HCEC 1CT (cell line): ENCODE measurements at regions not wholly inside any gene's neighbourhood (a gene's known extent, or its start where the extent isn't known, plus 50 kb on each side); places are given as distances from the start of the nearest gene placed in this dataset.

ENCODE experiments used
- DNase-seq: peaks from one replicate; pipeline ENCODE4 v3.0.0-alpha.2; 2017

GRCh38 chr10:62721687-62722086 is 82.8 kb upstream of the ADO start:
- no peak for DNase-seq

DNA sequence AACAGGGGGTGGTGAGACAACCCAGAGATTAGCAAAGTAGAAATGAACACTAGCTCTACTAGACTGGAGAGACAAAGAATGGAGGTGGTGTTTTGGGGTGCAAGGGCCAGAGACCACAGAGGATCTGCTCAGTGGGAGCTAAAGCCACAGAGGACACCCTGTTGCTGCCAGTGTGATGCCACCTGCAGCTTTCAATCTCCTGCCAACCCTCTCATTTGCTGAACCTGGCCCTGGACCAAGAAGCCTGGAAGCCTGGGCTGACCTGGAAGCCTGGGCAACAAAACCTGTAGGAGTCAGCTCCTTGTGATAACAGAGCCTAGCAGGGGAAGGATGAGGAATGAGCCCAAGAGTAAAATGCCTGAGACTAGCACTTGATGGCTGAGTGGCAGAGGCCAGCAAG is 81.1 kb upstream of the ADO start:
- DNase-seq, result no peak

- DNase-seq, result no peak
Measured at GRCh38 chr10:62724465-62724864, 80.1 kb upstream of the ADO start.

- DNase-seq, result no peak
Measured at GRCh38 chr10:62726142-62726541, 78.4 kb upstream of the ADO start.

GRCh38 chr10:62726638-62727037 is 77.9 kb upstream of the ADO start:
- no peak for DNase-seq

- DNase-seq, result no peak
Measured at GRCh38 chr10:62727934-62728333, 76.6 kb upstream of the ADO start.

GRCh38 chr10:62728479-62728878 is 76.0 kb upstream of the ADO start:
- DNase-seq, result no peak

GRCh38 chr10:62732841-62733653 is 71.5 kb upstream of the ADO start:
- peak; percentile 79 for DNase-seq

DNA sequence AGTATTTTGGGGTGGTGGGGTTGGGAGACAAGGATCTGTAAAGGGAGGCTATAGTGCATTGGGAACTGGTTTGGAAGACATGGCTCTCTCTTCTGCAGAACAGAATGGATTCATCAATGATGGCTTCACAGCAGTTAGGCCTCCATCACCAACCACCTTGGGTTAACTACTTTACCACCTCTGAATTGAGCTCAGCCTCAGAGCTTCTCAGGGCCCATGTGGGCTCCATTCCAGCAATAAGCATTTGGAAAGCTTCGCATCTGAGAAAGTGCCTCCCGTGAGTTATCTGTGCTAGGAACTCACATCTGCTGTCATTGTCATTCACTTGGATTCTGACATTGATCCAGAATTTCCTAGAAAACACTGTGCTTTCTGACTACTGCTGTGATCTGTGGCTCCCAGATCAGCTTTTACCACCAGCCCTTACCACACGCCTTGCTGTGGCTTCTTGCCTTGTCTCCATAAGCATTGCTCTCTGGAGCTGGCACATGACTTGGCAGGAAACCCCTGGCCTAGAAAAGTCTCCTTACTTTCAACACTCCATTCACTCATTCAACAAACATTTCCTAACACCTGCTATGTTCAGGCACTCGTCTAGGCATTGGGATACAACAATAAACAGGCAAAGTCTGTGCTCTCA is 70.7 kb upstream of the ADO start:
- DNase-seq, result peak; percentile 41

DNA sequence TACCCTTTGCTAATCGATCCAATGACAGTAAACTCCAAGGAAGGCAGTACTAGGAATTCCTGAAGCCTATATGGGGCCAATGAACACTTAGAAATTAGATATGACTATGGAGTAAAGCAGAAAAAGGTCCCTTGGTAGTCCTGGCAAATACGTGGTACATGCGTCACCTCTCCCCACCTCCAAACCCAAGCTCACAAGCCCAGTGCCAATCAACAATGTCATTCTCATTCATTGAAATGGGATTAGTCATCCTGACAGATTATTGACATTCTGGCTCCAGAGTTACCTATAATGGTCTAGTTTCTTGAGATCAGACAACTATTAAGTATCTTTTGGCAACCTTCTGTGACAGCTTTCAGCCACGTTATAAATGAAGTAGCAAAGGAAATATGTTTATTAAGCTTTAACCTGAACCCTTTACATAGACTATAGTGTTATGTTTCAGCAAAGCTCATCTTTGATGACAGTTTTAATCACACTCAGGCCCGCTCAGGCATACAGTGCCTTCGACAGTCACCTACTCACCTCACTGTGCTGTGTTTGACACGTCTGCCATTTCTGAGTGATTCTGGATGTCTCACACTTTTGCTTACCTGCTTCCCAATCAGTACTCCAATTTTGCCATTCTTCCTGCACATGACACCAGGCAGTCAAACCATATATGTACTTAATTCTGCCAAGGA is 69.6 kb upstream of the ADO start:
- no peak for DNase-seq

DNA sequence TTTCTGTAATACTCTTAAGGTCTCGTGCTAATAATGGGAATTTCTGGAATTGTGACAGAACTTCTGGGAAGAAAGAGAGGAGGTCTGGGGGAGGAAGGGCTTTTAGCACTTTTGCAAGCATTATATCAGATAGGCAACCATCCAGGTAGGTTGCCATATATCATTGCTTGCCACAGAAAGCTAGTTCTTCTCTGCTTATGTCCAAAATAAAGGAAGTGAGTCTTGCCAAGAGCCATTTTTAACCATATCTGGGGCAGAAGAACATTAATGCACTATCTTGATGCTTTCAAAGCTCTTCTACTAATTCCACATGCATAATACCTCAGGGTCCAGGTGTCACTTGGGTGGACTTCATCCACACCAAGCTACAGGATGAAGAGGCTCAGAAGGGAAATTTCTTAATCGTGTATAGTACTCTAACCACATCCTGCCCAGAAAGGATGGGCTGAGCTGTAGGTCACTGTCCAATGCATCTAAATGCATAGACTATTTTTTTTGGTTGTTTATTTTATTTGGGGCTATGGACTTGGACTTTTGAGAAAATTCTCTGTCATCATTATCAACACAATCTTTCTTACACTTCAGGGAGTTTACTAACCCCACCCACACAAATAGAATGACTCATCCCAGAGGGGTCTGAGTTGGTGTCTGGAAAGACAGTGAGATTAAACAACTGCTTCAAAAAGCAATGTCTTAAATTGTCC is 68.9 kb upstream of the ADO start:
- DNase-seq, result peak; percentile 67

DNA sequence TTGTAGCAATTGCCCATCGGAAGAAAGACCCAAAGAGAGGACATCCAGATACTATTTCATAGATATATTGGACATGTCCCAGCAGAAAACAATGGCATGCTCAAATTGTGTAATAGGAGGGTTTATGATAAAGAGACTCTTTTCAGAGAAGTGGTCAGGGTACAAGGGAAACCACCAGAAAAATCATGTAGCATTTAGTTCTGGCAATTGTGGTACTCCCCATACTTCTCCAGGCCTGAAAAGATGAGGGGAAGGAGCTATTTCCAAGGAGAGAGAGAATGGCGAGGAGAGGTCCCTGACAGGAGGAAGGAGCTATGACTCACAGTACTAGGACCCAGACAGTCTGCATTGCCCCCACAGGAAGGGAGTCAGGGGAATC is 68.4 kb upstream of the ADO start:
- DNase-seq, result no peak

DNA sequence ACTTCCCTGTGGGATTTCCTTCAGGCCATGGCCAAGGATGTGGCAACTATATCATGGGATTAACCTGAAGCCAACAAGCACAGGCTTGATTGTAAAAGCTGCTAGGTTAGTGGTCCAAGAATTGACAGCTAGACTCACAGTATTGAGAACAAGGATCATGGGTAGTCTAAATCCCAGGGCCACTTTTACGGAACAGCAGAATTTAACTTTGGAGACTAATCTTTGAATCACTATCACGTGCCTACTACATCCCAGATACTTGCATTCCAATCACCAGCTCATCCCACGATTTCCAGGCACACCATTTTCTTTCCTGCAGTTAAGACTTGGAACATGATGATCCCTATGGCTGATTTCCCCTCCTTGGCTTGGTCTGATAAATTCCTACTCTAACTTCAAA is 65.6 kb upstream of the ADO start:
- DNase-seq, result peak; percentile 91

GRCh38 chr10:62740885-62741745 is 63.4 kb upstream of the ADO start:
- DNase-seq, result no peak

DNA sequence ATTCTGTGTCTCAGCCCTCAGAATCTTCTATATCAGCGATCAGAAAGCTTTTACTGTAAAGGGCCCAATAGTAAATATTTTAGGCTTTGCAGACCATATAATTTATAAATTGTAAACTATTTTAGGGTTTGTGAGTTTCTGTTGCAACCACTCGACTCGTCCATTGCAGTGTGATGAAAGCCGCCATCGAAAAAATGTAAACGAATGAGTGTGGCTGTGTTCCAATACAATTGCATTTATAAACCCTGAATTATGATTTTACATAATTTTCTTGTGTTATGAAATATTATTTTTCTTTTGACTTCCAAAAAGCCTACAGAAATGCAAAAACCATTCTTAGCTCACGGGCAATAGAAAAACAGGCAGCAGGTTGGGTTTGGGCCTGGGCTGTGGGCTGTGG is 62.5 kb upstream of the ADO start:
- no peak for DNase-seq

DNA sequence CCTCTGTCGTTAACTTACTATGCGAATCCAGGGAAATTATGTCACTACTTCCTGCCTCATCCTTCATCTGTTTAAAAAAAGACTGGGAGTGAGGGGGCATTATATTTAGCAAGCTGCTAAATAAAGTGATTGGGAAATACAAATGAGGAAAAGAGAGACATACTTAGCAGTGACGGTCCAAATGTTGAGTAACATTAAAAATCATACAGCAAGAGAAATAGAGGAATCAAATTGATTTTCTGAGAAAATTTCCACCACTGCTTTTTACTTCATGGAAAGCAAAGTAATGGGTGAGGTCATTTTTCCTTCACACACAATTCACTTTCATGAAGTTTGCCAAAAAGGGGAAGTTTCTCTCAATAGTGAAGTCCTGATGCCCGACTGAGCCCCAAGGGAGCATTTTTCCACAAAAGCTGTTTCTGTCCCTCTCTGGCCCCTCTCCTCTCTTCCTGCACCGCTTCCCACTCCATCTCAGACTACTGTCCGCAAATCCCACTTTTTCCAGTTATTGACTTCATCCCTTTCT is 61.9 kb upstream of the ADO start:
- peak; percentile 15 for DNase-seq

DNA sequence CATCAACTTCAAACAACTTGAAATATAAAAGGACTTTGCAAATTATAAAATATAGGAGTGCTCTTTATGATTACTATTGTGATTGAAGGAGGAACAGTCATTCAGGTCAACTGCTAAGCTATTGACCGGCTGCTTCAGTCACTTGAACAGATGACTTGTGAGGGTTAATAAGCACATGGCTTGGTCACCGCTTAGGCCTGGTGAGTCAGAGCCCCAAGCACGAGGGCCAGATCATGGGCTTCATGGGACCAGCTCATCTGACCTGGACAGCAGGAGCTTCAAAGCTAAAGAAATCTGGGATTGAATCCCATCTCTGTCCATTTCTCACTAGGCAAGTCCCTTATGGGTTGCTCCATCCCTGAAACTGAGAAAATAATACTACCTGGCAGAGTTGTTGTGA is 60.4 kb upstream of the ADO start:
- peak; percentile 79 for DNase-seq

GRCh38 chr10:62745581-62745980 is 58.9 kb upstream of the ADO start:
- DNase-seq, result no peak

DNA sequence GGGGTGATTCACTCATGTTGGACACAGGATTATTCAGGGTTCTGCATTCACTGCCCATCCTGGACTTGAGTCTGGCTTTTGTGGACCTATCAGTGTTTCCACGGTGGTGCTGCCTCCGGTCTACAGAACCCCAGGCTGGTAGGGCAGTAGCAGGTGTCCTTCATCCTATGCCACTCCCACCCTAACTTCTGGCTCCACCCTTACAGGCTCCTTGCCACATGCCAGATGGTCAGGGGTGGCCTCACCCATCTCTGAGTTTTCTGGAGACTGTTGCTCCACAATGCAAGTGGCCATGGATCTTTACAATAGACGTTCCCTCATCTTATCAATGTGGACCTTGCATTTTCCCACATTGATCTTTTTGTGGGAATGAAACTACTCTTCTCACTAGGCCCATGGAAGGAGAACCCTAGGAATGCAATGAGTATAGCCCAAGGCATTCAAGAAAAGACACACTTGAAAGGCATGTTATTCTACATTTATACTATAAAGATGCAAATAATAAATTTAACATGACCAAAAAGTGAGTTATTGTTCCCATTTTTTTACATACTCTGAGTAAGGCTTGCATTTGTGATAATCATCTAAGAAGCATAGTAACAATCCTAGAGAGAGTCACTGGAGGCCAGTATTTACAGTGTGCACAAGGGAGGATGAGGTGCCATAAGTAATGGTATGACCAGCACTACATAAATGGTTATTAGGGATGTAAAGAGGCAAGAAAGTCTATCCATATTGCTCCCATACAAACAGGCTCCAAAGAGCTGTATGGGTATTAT is 57.4 kb upstream of the ADO start:
- DNase-seq, result no peak

- DNase-seq, result no peak
Measured at GRCh38 chr10:62748386-62748785, 56.1 kb upstream of the ADO start.

- DNase-seq, result no peak
Measured at GRCh38 chr10:62749093-62749683, 55.3 kb upstream of the ADO start.
